ENCODE measurements at regions not wholly inside any gene's neighbourhood (a gene's known extent, or its start where the extent isn't known, plus 50 kb on each side); places are given as distances from the start of the nearest gene placed in this dataset.
A peak's percentile ranks its signal among the peaks of the same experiment; 100 is the strongest.
"Not testable (repeated sequence)": the region's sequence is repeated elsewhere in the genome, so short reads cannot be mapped to it uniquely, and the experiment has no call there.

DNA sequence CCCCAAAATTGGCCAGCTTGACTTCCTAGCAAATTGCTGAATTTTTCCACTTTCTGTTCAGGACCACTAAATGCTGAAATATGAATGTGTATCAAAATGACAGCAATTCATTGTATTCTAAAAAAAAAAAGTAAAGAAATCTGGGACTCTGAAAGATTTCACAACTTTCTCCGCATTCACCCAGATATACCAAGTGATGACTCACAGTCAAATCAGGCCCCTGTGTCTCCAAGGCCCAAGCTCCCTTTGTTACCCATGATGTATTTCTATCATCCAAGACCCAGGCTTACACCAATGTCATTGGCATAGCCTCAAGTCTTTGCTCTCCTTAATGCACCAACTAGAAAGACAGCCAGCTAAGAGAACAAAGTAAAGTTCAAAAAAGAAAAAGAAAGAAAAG lies 493.9 kb downstream of the NTRK2 start:
- Mint-ChIP-seq H3K36me3 (ENCODE audit: insufficient read depth, unreplicated experiment) (no peaks in the 10 kb centered on the region), H3K27me3 (ENCODE audit: insufficient read depth, unreplicated experiment) (no peaks in the 10 kb centered on the region), H3K27ac (ENCODE audit: low read depth, unreplicated experiment) (no peak overlapping the region), H3K4me1 (ENCODE audit: insufficient read depth, unreplicated experiment) (peaks cover 10% of the 10 kb centered on the region), H3K4me3 (ENCODE audit: unreplicated experiment) (no peak overlapping the region), H3K9me3 (ENCODE audit: unreplicated experiment) (peaks cover 7% of the 10 kb centered on the region)
- ChIA-PET POLR2A (no interaction called here), CTCF (interaction anchor here (0.6 to 0.8 kb wide), 3 partner anchors 13 to 54 kb away, joined by 3 read pairs; no protein-coding TSS in a partner anchor)
- TF ChIP-seq, protein P1, sequence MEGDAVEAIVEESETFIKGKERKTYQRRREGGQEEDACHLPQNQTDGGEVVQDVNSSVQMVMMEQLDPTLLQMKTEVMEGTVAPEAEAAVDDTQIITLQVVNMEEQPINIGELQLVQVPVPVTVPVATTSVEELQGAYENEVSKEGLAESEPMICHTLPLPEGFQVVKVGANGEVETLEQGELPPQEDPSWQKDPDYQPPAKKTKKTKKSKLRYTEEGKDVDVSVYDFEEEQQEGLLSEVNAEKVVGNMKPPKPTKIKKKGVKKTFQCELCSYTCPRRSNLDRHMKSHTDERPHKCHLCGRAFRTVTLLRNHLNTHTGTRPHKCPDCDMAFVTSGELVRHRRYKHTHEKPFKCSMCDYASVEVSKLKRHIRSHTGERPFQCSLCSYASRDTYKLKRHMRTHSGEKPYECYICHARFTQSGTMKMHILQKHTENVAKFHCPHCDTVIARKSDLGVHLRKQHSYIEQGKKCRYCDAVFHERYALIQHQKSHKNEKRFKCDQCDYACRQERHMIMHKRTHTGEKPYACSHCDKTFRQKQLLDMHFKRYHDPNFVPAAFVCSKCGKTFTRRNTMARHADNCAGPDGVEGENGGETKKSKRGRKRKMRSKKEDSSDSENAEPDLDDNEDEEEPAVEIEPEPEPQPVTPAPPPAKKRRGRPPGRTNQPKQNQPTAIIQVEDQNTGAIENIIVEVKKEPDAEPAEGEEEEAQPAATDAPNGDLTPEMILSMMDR (IDR thresholded peaks at IDR 0.05; ENCODE audit: unreplicated experiment): no peak
- intact Hi-C loops (cut with micrococcal nuclease): no loop called here
- BruUV-seq (replicated peaks): no TSS peak
- peak; percentile 41 for DNase-seq (ENCODE audit: unreplicated experiment)

DNA sequence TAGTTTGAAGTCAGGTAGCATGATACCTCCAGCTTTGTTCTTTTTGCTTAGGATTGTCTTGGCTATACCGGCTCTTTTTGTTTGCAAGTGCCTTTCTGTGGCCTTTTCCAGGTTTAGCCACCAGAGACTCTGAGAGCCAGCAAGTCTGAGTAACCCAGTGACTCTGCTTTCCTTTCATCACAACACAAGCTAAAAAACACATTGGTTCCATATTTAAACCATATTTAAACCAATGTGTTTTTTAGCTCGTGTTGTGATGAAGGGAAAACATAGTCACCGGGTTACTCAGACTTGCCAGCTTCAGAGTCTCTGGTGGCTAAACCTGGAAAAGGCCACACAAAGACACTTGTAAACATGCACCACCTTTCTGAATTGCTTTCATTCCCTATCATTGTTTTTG lies 493.3 kb downstream of the NTRK2 start:
- CTCF ChIA-PET: interaction anchor here (0.6 to 0.8 kb wide), 3 partner anchors 19 to 323 kb away, joined by 3 read pairs; no protein-coding TSS in a partner anchor
- Mint-ChIP-seq H3K4me3 (ENCODE audit: unreplicated experiment) (no peak overlapping the region), H3K27me3 (ENCODE audit: insufficient read depth, unreplicated experiment) (no peaks in the 10 kb centered on the region), H3K27ac (ENCODE audit: low read depth, unreplicated experiment) (no peak overlapping the region), H3K4me1 (ENCODE audit: insufficient read depth, unreplicated experiment) (peaks cover 12% of the 10 kb centered on the region), H3K36me3 (ENCODE audit: insufficient read depth, unreplicated experiment) (no peaks in the 10 kb centered on the region), H3K9me3 (ENCODE audit: unreplicated experiment) (peaks cover 7% of the 10 kb centered on the region)
- POLR2A ChIA-PET: no interaction called here
- intact Hi-C loops (cut with micrococcal nuclease): no loop called here
- no TSS peak for BruUV-seq (replicated peaks)
- TF ChIP-seq, protein P1 (IDR thresholded peaks at IDR 0.05; ENCODE audit: unreplicated experiment): no peak
- DNase-seq (ENCODE audit: unreplicated experiment): no peak

DNA sequence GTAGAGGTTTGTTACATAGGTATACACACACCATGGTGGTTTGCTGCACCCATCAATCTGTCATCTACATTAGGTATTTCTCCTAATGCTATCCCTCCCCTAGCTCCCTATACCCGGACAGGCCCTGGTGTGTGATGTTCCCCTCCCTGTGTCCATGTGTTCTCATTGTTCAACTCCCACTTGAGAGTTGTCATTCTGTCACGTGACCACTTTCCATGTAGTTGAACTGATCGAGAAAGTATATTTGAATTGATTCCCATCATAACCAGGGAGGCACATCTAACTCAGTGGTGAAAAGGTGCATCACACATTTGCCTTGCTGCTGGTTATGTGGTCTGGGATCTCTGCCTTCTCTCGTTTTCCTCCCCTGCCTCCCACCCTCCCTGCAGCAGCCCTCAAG lies 491.4 kb downstream of the NTRK2 start:
- POLR2A ChIA-PET; H3K27me3 Mint-ChIP-seq (ENCODE audit: insufficient read depth, unreplicated experiment); H3K4me3 Mint-ChIP-seq (ENCODE audit: unreplicated experiment); H3K27ac Mint-ChIP-seq (ENCODE audit: low read depth, unreplicated experiment); CTCF ChIA-PET; BruUV-seq (replicated peaks); DNase-seq (ENCODE audit: unreplicated experiment); H3K36me3 Mint-ChIP-seq (ENCODE audit: insufficient read depth, unreplicated experiment); intact Hi-C loops (cut with micrococcal nuclease); H3K9me3 Mint-ChIP-seq (ENCODE audit: unreplicated experiment): not testable (repeated sequence)
- H3K4me1 Mint-ChIP-seq (ENCODE audit: insufficient read depth, unreplicated experiment): peaks cover 12% of the 10 kb centered on the region

DNA sequence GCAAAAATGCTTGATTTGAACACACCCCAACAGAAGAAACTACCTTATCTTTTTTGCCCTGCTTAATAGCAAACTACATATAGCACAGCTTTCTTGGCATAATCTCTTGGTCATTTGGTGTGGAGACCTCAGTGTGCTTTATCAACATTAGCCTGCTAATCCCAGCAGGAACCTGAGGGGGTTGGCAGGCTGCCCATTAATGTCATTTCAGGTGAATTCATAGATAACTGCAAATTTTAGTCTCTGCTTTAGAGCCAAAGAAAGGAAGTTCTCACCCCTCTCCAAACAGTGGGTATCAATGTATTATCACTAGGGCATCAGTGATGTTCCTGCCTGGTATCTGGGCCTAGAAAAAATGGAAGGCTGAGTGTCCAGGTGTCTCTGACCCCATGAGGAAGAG lies 489.0 kb downstream of the NTRK2 start:
- TF ChIP-seq, protein P1 (IDR thresholded peaks at IDR 0.05; ENCODE audit: unreplicated experiment): no peak
- BruUV-seq (replicated peaks): no TSS peak
- no peaks in the 10 kb centered on the region for H3K27me3 Mint-ChIP-seq (ENCODE audit: insufficient read depth, unreplicated experiment)
- intact Hi-C loops (cut with micrococcal nuclease): no loop called here
- peak overlapping the region; percentile 33 for H3K27ac Mint-ChIP-seq (ENCODE audit: low read depth, unreplicated experiment)
- H3K9me3 Mint-ChIP-seq (ENCODE audit: unreplicated experiment): peaks cover 3% of the 10 kb centered on the region
- POLR2A ChIA-PET: no interaction called here
- no peaks in the 10 kb centered on the region for H3K36me3 Mint-ChIP-seq (ENCODE audit: insufficient read depth, unreplicated experiment)
- DNase-seq (ENCODE audit: unreplicated experiment): no peak
- peaks cover 10% of the 10 kb centered on the region for H3K4me1 Mint-ChIP-seq (ENCODE audit: insufficient read depth, unreplicated experiment)
- H3K4me3 Mint-ChIP-seq (ENCODE audit: unreplicated experiment): no peak overlapping the region
- CTCF ChIA-PET: interaction anchor here (0.7 to 1.3 kb wide), 3 partner anchors 15 to 488 kb away, joined by 3 to 5 read pairs (median 3); no protein-coding TSS in a partner anchor

DNA sequence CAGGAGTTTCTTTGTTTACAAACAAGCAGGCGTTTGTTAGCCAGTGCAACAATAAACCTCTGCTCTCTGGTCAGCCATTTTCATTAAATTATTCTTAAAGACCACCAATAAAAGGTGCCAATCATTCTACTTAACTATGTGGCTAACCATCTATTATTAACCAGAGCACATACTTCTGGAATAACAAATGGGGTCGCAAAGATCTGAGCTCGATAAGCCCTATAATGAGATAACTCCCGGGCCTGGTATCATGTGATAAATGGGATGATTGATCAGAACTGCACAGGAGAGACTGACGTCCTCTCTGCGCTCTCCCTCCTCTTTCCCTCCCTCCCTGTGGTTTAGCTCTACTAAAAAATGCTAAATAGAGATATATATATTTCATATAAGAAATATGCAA lies 488.2 kb downstream of the NTRK2 start:
- Mint-ChIP-seq H3K27me3 (ENCODE audit: insufficient read depth, unreplicated experiment) (no peaks in the 10 kb centered on the region), H3K36me3 (ENCODE audit: insufficient read depth, unreplicated experiment) (no peaks in the 10 kb centered on the region), H3K9me3 (ENCODE audit: unreplicated experiment) (no peaks in the 10 kb centered on the region), H3K27ac (ENCODE audit: low read depth, unreplicated experiment) (no peak overlapping the region), H3K4me1 (ENCODE audit: insufficient read depth, unreplicated experiment) (peaks cover 7% of the 10 kb centered on the region), H3K4me3 (ENCODE audit: unreplicated experiment) (no peak overlapping the region)
- intact Hi-C loops (cut with micrococcal nuclease): no loop called here
- ChIA-PET CTCF (interaction anchor here (1.3 kb wide), 2 partner anchors 14 to 101 kb away, joined by 3 to 5 read pairs; no protein-coding TSS in a partner anchor), POLR2A (no interaction called here)
- DNase-seq (ENCODE audit: unreplicated experiment): no peak
- BruUV-seq (replicated peaks): no TSS peak
- TF ChIP-seq, protein P1 (IDR thresholded peaks at IDR 0.05; ENCODE audit: unreplicated experiment): no peak

Measured in MCF 10A (cell line).